Activated B cell treated with CpG ODN at 0.5 μM for 24 hours (primary cell): ENCODE measurements at regions not wholly inside any gene's neighbourhood (a gene's known extent, or its start where the extent isn't known, plus 50 kb on each side); places are given as distances from the start of the nearest gene placed in this dataset.

ENCODE experiments used
- ATAC-seq: fragments of 200-7000 bp; cut with Tn5 transposase; one replicate; pipeline ENCODE4 v1.10.0; 2021; ENCODE audit warnings: low read depth, mild to moderate bottlenecking, moderate library complexity
- CTCF ChIA-PET: fragments of 350-600 bp; sonication (Branson Sonifier 250); formaldehyde crosslinking; loops from one replicate; lab custom pipeline; 2021; ENCODE audit warnings: antibody characterized with exemption; lab: Charles Lee
- POLR2A ChIA-PET: fragments of 350-600 bp; sonication (Branson Sonifier 250); formaldehyde crosslinking; loops from one replicate; lab custom pipeline; 2021; ENCODE audit warnings: antibody characterized with exemption; lab: Charles Lee
- DNase-seq: peaks from one replicate; pipeline ENCODE4 v3.0.0; 2022
- H3K27ac Mint-ChIP-seq: one replicate; pipeline ENCODE4 v1.8.0; 2020; ENCODE audit warnings: mixed read lengths
- H3K27me3 Mint-ChIP-seq: one replicate; pipeline ENCODE4 v1.8.0; 2021; ENCODE audit warnings: mixed read lengths
- H3K36me3 Mint-ChIP-seq: one replicate; pipeline ENCODE4 v1.8.0; 2021; ENCODE audit warnings: low read depth, mixed read lengths
- H3K4me1 Mint-ChIP-seq: one replicate; pipeline ENCODE4 v1.8.0; 2021; ENCODE audit warnings: mixed read lengths
- H3K4me3 Mint-ChIP-seq: one replicate; pipeline ENCODE4 v1.8.0; 2020; ENCODE audit warnings: mild to moderate bottlenecking, mixed read lengths
- H3K9me3 Mint-ChIP-seq: one replicate; pipeline ENCODE4 v1.8.0; 2020; ENCODE audit warnings: mixed read lengths
- intact Hi-C: fragments of 100-400 bp; cut with micrococcal nuclease; formaldehyde crosslinking; loops from one replicate; pipeline ENCODE4 v1.15.1; 2024
- TF ChIP-seq, protein P1 (sequence below): fragments of 200-600 bp; IDR thresholded peaks from one replicate; pipeline ENCODE4 v1.8.0; 2022; ENCODE audit warnings: antibody characterized with exemption, mild to moderate bottlenecking

- CTCF ChIA-PET = no interaction called here
- Mint-ChIP-seq H3K27ac (no peak overlapping the region), H3K4me3 (no peak overlapping the region), H3K27me3 (no peaks in the 10 kb centered on the region), H3K9me3 (peaks cover 7% of the 10 kb centered on the region), H3K4me1 (no peaks in the 10 kb centered on the region), H3K36me3 (no peaks in the 10 kb centered on the region)
- intact Hi-C loops = no loop called here
- ATAC-seq (no peak), DNase-seq (no peak)
- POLR2A ChIA-PET = no interaction called here
- TF ChIP-seq, protein P1, sequence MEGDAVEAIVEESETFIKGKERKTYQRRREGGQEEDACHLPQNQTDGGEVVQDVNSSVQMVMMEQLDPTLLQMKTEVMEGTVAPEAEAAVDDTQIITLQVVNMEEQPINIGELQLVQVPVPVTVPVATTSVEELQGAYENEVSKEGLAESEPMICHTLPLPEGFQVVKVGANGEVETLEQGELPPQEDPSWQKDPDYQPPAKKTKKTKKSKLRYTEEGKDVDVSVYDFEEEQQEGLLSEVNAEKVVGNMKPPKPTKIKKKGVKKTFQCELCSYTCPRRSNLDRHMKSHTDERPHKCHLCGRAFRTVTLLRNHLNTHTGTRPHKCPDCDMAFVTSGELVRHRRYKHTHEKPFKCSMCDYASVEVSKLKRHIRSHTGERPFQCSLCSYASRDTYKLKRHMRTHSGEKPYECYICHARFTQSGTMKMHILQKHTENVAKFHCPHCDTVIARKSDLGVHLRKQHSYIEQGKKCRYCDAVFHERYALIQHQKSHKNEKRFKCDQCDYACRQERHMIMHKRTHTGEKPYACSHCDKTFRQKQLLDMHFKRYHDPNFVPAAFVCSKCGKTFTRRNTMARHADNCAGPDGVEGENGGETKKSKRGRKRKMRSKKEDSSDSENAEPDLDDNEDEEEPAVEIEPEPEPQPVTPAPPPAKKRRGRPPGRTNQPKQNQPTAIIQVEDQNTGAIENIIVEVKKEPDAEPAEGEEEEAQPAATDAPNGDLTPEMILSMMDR = no peak
Observed at GRCh38 chr1:95652423-95652965, 418.5 kb downstream of the RWDD3 start.

DNA sequence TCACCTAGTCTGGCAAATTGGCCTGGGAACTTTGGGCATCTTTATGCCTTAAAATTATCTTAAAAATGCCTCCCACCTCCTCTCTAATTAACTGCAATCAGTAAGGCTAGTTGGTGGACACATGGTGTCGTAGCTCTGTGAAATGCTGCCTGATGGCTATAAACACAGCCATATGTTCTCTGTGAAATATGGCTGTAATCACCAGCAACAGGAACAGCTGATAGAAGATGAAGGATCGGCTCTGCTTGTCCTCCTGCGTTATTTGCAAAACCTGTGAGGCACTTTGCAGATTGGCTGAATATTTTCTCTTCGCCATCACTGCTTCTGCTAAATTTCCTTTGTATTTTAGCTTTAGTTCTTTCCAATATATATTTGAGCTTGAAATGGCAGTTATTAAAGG, 419.6 kb downstream of the RWDD3 start:
- no peak overlapping the region for H3K4me3 Mint-ChIP-seq
- CTCF ChIA-PET = no interaction called here
- ATAC-seq = no peak

GRCh38 chr1:95655321-95656020, 421.5 kb downstream of the RWDD3 start:
- Mint-ChIP-seq H3K27me3 (no peaks in the 10 kb centered on the region), H3K27ac (no peak overlapping the region), H3K4me1 (no peaks in the 10 kb centered on the region), H3K4me3 (no peak overlapping the region), H3K9me3 (peaks cover 6% of the 10 kb centered on the region), H3K36me3 (no peaks in the 10 kb centered on the region)
- intact Hi-C loops = no loop called here
- ChIA-PET CTCF (no interaction called here), POLR2A (no interaction called here)
- DNase-seq (no peak), ATAC-seq (no peak)
- TF ChIP-seq, protein P1 = no peak

More for the DNA sequence above, 419.6 kb downstream of the RWDD3 start:
- H3K36me3 Mint-ChIP-seq = no peaks in the 10 kb centered on the region
- peaks cover 4% of the 10 kb centered on the region for H3K9me3 Mint-ChIP-seq
- H3K27ac Mint-ChIP-seq = no peak overlapping the region
- POLR2A ChIA-PET = no interaction called here
- TF ChIP-seq, protein P1 = no peak
- no peaks in the 10 kb centered on the region for H3K27me3 Mint-ChIP-seq
- DNase-seq = no peak
- H3K4me1 Mint-ChIP-seq = no peaks in the 10 kb centered on the region
- intact Hi-C loops = no loop called here

DNA sequence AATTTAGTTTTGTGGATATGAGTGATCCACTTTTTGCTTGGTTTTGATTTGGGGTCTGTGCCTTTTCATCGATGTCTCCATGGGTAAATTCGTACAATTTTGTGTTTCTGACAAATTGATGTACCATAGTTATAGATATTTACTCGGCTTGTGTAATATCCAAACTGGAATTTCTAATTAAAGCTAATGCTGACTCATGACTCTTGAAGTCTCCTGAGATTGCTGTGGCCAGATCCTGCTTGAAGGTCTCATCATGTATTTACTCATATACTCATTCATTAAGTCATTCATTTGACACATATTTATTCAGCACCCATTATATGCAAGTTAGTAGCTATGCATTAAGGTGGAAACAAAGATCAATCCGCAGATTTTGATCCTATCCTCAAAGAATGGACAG, 423.2 kb downstream of the RWDD3 start:
- CTCF ChIA-PET = no interaction called here
- TF ChIP-seq, protein P1 = no peak
- no peaks in the 10 kb centered on the region for H3K4me1 Mint-ChIP-seq
- H3K9me3 Mint-ChIP-seq = peaks cover 2% of the 10 kb centered on the region
- H3K27ac Mint-ChIP-seq = no peak overlapping the region
- DNase-seq (no peak), ATAC-seq (no peak)
- H3K27me3 Mint-ChIP-seq = no peaks in the 10 kb centered on the region
- H3K36me3 Mint-ChIP-seq = no peaks in the 10 kb centered on the region
- H3K4me3 Mint-ChIP-seq = no peak overlapping the region
- intact Hi-C loops = no loop called here
- POLR2A ChIA-PET = no interaction called here

GRCh38 chr1:95659166-95659565, 425.2 kb downstream of the RWDD3 start:
- H3K9me3 Mint-ChIP-seq = peaks cover 9% of the 10 kb centered on the region
- H3K27me3 Mint-ChIP-seq = no peaks in the 10 kb centered on the region
- H3K4me1 Mint-ChIP-seq = no peaks in the 10 kb centered on the region
- no peak for ATAC-seq
- ChIA-PET CTCF (no interaction called here), POLR2A (no interaction called here)
- TF ChIP-seq, protein P1 = no peak
- H3K36me3 Mint-ChIP-seq = no peaks in the 10 kb centered on the region
- H3K27ac Mint-ChIP-seq = no peak overlapping the region
- intact Hi-C loops = no loop called here
- no peak overlapping the region for H3K4me3 Mint-ChIP-seq
- DNase-seq = no peak
